ENCODE measurements at regions not wholly inside any gene's neighbourhood (a gene's known extent, or its start where the extent isn't known, plus 50 kb on each side); places are given as distances from the start of the nearest gene placed in this dataset.

- TF ChIP-seq CTCF (IDR thresholded peaks at IDR 0.05; ENCODE audit: low read length): no peak
- no peak for TF ChIP-seq EZH2 (IDR thresholded peaks at IDR 0.05; ENCODE audit: borderline replicate concordance, low read length)
These were observed 181.6 kb upstream of the MAP1B start for GRCh38 chr5:71925608-71926091.

Measured in OCI-LY1 (cell line).